ENCODE measurements at regions not wholly inside any gene's neighbourhood (a gene's known extent, or its start where the extent isn't known, plus 50 kb on each side); places are given as distances from the start of the nearest gene placed in this dataset.

GRCh38 chr19:31545777-31546176 lies 196.5 kb upstream of the TSHZ3 start:
- TF ChIP-seq CTCF (IDR thresholded peaks at IDR 0.05; ENCODE audit: low read depth, low read length) (no peak), EZH2phosphoT487 (IDR thresholded peaks at IDR 0.05; ENCODE audit: low read depth) (no peak)

Measured in OCI-LY3 (cell line).